ENCODE measurements at regions not wholly inside any gene's neighbourhood (a gene's known extent, or its start where the extent isn't known, plus 50 kb on each side); places are given as distances from the start of the nearest gene placed in this dataset.

DNA sequence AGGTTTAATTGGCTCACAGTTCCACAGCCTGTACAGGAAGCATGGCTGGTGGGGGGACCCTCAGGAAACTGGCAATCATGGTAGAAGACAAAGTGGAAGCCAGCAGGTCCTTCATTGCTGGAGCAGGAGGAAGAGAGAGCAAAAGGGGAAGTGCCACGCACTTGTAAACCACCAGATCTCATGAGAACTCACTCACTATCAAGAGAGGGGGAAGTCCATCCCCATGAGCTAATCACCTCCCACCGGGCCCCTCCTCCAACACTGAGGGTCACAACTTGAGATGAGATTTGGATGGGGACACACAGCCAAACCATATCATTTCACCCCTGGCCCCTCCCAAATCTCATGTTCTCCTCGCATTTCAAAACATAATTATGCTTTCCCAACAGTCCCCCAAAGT lies 171.9 kb upstream of the CACNA2D1 start:
- TF ChIP-seq, protein P1, sequence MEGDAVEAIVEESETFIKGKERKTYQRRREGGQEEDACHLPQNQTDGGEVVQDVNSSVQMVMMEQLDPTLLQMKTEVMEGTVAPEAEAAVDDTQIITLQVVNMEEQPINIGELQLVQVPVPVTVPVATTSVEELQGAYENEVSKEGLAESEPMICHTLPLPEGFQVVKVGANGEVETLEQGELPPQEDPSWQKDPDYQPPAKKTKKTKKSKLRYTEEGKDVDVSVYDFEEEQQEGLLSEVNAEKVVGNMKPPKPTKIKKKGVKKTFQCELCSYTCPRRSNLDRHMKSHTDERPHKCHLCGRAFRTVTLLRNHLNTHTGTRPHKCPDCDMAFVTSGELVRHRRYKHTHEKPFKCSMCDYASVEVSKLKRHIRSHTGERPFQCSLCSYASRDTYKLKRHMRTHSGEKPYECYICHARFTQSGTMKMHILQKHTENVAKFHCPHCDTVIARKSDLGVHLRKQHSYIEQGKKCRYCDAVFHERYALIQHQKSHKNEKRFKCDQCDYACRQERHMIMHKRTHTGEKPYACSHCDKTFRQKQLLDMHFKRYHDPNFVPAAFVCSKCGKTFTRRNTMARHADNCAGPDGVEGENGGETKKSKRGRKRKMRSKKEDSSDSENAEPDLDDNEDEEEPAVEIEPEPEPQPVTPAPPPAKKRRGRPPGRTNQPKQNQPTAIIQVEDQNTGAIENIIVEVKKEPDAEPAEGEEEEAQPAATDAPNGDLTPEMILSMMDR (conservative IDR thresholded peaks at IDR 0.05 in 1 of 2, IDR thresholded peaks at IDR 0.05 in 1 of 2; ENCODE audit: low read depth in 1 of 2, low read length in 2 of 2), result no peak
- TF ChIP-seq EZH2 (IDR thresholded peaks at IDR 0.05; ENCODE audit: low read length, missing control alignments), result no peak

Data from fibroblast of lung (primary cell).